ENCODE measurements at regions not wholly inside any gene's neighbourhood (a gene's known extent, or its start where the extent isn't known, plus 50 kb on each side); places are given as distances from the start of the nearest gene placed in this dataset.

DNA sequence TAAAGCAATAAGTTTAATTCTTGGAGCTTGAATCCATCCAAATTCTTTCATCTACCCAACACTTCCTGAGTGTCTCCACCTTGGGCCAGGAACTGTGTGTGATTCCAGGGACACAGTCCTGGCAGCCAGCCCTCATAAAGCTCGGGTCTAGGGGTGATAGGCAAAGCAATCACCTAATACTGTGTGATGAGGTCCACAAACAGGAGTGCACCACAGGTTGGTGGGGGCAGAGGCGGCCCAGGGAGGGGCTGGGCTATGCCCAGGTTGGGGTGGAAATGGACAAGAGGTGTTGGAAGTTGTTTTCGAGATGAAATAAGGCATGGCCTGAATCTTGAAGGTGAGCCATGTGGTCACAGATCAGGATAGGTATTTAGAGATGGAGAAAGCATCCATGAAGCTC, 133.9 kb upstream of the PTCH1 start:
- TF ChIP-seq, protein P1, sequence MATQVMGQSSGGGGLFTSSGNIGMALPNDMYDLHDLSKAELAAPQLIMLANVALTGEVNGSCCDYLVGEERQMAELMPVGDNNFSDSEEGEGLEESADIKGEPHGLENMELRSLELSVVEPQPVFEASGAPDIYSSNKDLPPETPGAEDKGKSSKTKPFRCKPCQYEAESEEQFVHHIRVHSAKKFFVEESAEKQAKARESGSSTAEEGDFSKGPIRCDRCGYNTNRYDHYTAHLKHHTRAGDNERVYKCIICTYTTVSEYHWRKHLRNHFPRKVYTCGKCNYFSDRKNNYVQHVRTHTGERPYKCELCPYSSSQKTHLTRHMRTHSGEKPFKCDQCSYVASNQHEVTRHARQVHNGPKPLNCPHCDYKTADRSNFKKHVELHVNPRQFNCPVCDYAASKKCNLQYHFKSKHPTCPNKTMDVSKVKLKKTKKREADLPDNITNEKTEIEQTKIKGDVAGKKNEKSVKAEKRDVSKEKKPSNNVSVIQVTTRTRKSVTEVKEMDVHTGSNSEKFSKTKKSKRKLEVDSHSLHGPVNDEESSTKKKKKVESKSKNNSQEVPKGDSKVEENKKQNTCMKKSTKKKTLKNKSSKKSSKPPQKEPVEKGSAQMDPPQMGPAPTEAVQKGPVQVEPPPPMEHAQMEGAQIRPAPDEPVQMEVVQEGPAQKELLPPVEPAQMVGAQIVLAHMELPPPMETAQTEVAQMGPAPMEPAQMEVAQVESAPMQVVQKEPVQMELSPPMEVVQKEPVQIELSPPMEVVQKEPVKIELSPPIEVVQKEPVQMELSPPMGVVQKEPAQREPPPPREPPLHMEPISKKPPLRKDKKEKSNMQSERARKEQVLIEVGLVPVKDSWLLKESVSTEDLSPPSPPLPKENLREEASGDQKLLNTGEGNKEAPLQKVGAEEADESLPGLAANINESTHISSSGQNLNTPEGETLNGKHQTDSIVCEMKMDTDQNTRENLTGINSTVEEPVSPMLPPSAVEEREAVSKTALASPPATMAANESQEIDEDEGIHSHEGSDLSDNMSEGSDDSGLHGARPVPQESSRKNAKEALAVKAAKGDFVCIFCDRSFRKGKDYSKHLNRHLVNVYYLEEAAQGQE (IDR thresholded peaks at IDR 0.05; ENCODE audit: low read depth, low read length): no peak
- TF ChIP-seq, protein P2, sequence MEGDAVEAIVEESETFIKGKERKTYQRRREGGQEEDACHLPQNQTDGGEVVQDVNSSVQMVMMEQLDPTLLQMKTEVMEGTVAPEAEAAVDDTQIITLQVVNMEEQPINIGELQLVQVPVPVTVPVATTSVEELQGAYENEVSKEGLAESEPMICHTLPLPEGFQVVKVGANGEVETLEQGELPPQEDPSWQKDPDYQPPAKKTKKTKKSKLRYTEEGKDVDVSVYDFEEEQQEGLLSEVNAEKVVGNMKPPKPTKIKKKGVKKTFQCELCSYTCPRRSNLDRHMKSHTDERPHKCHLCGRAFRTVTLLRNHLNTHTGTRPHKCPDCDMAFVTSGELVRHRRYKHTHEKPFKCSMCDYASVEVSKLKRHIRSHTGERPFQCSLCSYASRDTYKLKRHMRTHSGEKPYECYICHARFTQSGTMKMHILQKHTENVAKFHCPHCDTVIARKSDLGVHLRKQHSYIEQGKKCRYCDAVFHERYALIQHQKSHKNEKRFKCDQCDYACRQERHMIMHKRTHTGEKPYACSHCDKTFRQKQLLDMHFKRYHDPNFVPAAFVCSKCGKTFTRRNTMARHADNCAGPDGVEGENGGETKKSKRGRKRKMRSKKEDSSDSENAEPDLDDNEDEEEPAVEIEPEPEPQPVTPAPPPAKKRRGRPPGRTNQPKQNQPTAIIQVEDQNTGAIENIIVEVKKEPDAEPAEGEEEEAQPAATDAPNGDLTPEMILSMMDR (IDR thresholded peaks at IDR 0.05 in 2 of 3, conservative IDR thresholded peaks at IDR 0.05 in 1 of 3; ENCODE audit: control insufficient read depth in 2 of 3, extremely low read depth in 1 of 3, insufficient read depth in 1 of 3, low read depth in 3 of 3, low read length in 3 of 3): no peak
- TF ChIP-seq, protein P3, sequence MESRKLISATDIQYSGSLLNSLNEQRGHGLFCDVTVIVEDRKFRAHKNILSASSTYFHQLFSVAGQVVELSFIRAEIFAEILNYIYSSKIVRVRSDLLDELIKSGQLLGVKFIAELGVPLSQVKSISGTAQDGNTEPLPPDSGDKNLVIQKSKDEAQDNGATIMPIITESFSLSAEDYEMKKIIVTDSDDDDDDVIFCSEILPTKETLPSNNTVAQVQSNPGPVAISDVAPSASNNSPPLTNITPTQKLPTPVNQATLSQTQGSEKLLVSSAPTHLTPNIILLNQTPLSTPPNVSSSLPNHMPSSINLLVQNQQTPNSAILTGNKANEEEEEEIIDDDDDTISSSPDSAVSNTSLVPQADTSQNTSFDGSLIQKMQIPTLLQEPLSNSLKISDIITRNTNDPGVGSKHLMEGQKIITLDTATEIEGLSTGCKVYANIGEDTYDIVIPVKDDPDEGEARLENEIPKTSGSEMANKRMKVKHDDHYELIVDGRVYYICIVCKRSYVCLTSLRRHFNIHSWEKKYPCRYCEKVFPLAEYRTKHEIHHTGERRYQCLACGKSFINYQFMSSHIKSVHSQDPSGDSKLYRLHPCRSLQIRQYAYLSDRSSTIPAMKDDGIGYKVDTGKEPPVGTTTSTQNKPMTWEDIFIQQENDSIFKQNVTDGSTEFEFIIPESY (IDR thresholded peaks at IDR 0.05): no peak
